ENCODE measurements at regions not wholly inside any gene's neighbourhood (a gene's known extent, or its start where the extent isn't known, plus 50 kb on each side); places are given as distances from the start of the nearest gene placed in this dataset.
"Not testable (repeated sequence)": the region's sequence is repeated elsewhere in the genome, so short reads cannot be mapped to it uniquely, and the experiment has no call there.

DNA sequence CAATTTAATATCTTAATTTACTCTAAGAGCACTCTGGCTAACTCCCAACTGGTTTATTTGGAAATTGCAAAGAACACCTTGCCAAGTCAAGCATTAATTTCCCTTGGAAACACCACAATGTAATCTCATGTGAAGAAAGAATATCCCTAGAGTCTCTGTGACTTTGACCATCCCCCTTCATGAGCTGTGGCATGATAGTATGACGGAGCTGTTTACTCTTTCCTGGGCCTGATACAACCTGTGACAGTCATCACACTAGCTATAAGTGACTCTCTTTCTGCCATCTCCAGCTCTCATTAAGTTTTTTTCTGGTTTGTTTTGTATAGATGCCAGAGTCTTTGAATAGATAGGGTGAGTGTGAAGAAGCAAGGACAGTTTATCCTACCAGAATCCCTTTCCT is 470.3 kb upstream of the JARID2 start:
- no peak for DNase-seq (ENCODE audit: low spot score)
- intact Hi-C loops (cut with DNase I): no loop called here

DNA sequence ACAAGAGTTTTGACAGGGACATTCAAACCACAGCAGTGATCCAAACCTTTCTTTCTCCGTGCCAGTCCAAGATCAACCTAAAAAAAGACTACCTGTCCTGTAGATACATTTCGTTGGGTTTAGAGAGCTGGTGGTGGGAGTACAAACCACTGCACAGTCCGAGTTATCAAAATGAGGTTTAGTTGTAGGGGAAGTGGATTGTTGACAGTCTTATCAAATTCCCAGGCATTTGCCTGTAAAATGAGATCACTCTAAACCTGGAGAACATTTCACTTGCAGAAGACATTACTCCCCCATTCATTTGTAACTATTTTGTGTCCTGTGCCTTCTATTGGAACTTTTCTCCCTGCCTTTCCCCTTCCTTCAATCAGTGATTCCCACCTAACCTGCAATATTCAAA is 469.6 kb upstream of the JARID2 start:
- intact Hi-C loops (cut with DNase I): no loop called here
- DNase-seq (ENCODE audit: low spot score): no peak

DNA sequence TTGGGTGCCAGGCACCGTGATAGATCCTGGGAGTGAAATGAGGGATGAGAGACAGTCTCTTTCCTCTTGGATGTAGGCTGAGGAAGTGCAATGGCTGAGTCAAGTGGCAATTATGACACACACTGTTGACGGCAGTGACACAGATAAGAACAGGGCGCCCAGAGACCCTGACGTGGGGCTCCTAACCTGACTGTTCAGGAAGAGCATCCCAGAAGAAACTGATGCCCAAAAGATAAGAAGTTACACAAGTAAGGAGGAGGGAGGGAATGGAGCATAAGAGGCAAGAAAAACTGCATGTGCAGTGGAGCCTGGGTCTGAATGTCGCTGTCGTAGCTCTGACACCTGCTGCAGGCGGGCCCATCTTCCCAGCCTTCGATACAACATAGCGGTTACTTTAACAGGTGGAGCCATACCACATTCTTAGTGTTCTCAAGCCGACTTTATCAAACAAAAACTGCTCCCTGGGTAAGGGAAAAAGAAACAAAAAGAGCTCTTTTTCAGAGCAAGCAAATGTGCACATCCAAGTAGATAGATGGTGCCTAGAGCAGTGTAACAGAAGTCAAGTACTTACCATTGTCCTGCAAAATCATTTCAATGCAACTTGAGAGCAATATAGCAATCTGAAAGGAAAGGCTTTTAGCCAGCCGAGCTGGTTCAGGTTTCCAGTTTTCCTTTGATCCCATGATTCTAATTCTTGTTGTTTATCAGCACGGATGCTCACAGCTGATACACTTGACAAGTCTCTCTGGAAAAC is 463.9 kb upstream of the JARID2 start:
- no peak for DNase-seq (ENCODE audit: low spot score)
- intact Hi-C loops (cut with DNase I): no loop called here

DNA sequence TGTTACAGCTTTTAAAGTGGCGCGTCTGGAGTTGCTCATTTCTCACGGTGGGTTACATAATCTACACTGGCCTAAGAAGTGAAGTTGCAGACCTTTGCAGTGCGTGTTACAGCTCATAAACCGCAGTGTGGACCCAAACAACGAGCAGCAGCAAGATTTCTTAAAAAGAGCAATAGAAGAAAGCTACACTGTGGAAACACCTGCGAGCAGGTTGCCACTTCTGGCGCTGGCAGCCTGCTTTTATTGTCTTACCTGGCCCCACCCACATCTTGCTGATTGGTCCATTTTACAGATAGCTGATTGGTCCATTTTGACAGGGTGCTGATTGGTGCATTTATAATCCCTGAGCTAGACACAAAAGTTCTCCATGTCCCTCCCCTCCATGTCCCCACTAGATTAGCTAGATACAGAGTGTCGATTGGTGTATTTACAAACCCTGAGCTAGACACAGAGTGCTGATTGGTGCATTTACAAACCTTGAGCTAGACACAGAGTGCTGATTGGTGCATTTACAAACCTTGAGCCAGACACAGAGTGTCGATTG is 462.9 kb upstream of the JARID2 start:
- intact Hi-C loops (cut with DNase I); DNase-seq (ENCODE audit: low spot score): not testable (repeated sequence)

DNA sequence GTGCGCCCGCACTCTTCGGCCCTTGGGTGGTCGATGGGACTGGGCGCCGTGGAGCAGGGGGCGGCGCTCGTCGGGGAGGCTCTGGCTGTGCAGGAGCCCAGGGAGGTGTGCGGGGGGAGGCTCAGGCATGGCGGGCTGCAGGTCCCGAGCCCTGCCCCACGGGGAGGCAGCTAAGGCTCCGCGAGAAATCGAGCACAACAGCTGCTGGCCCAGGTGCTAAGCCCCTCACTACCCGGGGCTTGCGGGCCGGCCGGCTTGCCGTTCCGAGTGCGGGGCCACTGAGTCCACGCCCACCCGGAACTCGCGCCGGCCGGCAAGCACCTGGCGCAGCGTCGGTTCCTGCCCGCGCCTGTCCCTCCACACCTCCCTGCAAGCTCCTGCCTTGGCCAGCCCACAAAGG is 462.3 kb upstream of the JARID2 start:
- intact Hi-C loops (cut with DNase I): no loop called here
- no peak for DNase-seq (ENCODE audit: low spot score)

DNA sequence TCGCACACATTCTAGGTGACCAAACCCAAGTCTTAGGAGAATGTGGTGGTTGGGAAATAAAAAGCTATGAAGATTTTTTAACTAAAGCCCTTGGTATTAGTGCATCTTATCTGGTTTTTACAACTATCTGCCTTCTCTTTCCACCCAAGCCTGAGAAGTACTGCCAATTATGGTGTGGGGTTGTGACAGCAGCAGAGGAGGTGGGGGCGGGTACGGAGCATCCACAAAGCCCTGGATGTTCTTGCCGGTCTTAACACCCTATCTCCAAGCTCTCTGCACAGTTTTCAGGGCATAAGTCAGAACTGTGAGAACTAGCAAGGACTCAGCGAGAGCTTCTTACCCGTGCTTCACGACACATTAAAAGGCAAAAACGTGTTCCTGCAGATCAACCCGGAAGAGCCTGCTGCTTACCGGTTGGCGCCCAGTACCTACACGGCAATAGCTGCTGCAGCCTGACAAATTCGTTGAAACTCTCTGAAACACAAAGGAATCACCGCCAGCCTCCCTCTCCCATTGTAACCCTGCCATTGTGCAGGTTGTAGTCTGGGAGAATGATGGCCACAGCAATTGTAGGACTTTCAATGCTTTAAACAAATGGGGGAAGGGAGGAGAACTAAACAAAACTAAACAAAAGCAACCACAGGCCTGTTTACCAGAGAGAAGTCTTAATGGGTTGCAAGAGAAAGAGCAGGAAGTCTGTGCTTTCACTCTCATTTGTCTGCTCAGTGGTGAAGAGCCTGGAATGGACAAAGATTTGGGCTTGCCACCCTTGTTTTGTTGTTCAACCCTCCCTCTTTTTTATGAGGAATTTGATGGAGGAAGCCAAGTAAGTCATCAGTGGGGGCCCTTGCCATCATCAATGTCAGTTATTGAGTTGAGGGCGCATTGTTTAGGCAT is 461.0 kb upstream of the JARID2 start:
- intact Hi-C loops (cut with DNase I): no loop called here
- DNase-seq (ENCODE audit: low spot score): no peak

DNA sequence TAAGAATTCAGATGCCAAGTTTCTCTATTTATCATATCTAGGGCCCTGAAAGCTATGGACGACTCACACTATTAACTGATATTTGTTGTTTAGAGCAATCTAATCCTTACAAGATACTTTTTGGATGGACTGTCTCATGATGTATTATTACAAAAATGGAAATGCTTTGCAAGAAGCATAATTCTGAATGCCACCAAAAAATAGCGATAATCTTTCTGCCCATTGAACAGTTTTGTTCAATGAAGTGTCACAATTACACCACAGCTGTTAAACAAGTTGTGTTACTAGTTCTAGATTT is 460.4 kb upstream of the JARID2 start:
- no peak for DNase-seq (ENCODE audit: low spot score)
- intact Hi-C loops (cut with DNase I): no loop called here

DNA sequence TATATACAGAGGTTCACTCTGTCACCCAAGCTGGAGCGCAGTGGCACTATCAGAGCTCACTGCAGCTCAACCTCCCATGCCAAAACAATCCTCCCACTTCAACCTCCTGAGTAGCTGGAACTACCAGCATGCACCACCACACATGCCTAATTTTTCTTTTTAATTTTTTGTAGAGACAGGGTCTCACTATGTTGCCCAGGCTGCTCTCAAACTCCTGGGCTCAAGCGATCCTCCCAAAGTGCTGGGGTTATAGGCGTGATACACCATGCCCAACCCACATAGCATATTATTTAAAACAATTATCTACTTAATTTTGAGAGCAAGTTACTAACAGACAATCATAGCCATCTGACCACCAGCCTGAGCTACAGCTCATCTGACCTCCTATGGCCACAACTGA is 459.9 kb upstream of the JARID2 start:
- DNase-seq (ENCODE audit: low spot score): no peak
- intact Hi-C loops (cut with DNase I): no loop called here

DNA sequence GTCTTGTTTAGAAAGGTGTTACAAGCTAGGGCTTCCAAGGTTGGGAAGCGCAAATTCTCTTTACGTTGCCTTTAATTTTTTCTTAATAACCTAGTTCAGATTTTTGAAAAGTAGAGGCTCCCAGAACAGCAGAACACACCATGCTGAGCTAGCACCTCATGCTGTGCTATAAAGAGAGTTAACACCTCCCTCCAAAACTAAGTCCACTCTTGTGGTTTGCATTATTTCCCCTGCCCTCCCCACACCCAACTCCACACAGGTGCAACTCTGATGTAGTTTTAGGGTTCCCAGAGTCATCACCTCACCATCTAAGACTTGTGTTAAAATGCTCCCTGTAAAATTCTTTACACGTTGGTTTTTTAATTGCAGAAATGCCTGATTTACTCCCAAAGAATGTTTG is 459.4 kb upstream of the JARID2 start:
- intact Hi-C loops (cut with DNase I): no loop called here
- no peak for DNase-seq (ENCODE audit: low spot score)

DNA sequence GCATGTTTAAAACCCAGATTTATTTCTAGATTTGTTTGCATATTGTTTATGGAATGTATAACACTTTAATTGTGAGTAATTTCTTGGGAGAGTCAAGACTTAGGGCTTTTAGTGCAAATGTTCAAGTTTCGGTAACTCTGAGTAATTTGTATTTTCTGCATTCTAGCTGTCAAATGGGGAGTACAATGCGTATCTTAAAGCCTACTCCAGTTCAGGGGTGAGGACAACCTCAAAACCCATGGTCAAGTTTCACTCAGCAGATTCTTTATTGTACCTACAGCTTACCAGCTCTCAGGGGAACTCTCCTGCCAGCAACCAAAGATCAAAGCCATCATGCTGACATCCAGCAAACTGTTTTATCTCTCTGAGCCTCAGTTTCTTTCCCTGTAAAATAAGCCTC is 458.6 kb upstream of the JARID2 start:
- intact Hi-C loops (cut with DNase I): no loop called here

DNA sequence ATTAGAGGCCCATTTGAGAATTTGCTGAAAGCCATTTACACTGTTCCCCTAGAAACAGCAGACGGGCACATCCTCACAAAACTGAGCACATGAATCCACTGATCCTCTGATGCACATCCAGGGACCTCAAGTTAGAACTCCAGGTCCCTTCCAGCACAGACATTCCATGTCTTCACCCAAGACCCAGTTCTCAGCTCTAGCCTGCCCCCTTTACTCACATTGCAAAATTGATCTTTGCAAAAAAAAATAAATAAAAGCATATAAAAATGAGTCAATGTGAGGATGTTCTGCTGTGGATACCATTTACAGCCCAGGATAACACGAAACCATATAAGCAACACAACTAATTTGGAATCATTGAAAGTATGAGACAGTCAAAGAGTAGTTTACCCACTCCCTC is 458.2 kb upstream of the JARID2 start:
- intact Hi-C loops (cut with DNase I): no loop called here
- DNase-seq (ENCODE audit: low spot score): no peak

More for the DNA sequence above, 458.6 kb upstream of the JARID2 start:
- no peak for DNase-seq (ENCODE audit: low spot score)

DNA sequence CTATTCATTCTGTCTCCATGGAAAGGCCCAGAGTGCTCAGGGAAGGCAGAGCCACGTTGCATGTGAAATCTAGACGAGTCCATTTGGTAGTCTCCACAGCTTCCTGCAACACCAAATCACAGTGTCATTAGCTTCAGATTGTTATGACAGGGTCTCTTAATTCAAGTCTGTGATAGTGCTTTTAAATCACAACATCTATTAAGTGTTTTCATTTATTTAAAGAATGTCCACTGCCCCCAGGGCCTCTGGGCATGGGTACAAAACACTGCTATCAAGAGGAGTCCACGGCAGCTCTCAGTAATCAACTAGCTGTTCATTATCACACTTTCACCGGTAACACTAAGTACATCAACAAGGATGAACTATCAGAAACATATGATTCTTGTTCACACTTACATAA is 455.9 kb upstream of the JARID2 start:
- intact Hi-C loops (cut with DNase I): no loop called here

DNA sequence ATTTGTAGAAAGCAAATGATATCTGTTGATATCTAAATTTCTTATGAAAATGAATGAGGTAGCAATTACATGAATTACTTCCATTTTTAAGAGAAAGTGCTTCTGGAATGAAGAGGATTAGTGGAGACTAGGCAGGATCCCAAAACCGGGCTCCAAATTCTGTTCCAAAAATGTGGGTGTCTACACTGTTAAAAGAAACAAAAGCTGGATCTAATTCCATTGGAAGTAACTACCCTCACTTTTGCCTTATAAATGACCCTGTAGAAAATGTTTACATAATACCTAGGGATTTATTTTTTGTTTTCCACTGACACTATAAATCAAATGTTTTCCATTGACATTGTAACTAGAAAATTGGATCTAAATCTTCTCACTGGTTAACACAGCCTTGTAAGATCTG is 454.9 kb upstream of the JARID2 start:
- DNase-seq (ENCODE audit: low spot score): no peak
- intact Hi-C loops (cut with DNase I): no loop called here

More for the DNA sequence above, 455.9 kb upstream of the JARID2 start:
- DNase-seq (ENCODE audit: low spot score): no peak

DNA sequence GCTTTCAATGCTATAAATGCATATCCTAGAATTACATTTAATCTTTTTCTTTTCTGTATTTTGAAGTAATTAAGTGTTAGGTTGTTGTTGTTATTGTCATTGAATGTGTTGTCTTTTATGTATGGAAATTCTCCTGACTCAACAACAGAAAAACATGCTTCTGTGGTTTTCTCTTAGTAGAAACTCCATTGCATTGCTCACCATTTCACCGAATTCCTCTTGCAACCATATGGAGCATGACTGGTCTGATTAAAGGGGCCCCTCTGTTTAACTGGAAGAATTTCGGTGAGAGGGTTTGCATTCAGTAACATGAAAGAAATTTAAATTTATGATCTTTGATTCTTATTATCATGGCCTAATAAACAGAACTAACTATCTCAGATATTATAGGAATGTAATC is 454.3 kb upstream of the JARID2 start:
- intact Hi-C loops (cut with DNase I): no loop called here
- no peak for DNase-seq (ENCODE audit: low spot score)

DNA sequence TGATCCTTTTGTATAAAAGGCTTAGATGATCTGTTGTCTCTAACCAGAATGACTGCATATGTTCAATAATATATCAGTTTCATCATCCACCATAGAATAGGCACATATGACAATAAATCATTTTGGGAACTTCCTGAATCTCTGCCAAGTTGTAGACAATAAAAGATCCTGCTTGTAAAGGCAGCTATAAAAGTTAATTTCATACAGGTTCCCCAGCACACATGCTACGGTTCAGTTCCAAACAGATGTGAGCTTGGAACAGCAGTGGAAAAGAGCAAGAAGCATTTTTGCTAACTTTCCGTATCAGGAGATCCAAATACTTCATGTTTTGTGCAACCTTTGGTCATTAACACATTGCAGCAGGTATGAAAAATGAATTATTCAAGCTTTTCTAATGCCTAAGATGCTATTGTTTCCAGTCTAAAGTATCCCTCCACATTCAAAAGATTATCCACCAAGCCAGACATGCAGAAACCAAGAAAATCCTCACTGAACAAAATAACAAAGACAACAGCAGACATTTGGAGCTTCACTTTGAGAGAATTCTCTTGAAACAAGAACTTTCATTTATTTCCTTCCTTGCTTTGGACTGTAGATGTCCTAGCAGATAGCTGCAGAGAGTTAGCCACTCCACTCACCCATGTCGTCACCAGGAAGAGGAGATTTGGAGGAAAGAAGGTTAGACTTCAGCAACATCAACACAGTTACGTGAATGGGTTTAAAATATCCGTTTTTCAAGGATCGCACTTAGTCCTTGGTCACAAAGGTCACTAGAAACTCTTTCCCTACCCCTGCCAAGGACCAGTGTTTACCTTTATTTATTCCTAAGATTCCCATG is 453.5 kb upstream of the JARID2 start:
- DNase-seq (ENCODE audit: low spot score): no peak
- intact Hi-C loops (cut with DNase I): loop anchor here in 1 of 2 donors (2.0 kb wide), 1 partner anchor 56 kb away; no protein-coding TSS in a partner anchor

DNA sequence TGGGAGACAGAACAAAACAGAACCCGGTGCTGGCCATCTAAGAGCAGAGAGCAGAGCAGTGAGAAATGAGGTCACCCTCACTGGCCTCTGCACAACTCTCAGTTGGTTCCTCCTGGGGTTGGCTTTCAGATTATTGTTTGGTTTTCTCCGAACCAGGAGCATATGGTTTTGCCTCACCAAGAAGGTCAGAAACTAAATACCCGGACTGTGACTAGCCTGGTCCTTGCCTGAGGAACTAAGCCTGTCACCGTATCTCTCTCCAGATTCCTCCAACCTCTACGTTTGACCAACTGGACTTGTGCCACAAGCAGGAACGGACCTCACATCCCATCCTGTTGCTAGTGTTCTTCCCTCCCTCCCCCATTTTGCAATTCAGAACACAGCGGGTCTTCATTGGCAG is 450.4 kb upstream of the JARID2 start:
- intact Hi-C loops (cut with DNase I): no loop called here
- DNase-seq (ENCODE audit: low spot score): no peak

DNA sequence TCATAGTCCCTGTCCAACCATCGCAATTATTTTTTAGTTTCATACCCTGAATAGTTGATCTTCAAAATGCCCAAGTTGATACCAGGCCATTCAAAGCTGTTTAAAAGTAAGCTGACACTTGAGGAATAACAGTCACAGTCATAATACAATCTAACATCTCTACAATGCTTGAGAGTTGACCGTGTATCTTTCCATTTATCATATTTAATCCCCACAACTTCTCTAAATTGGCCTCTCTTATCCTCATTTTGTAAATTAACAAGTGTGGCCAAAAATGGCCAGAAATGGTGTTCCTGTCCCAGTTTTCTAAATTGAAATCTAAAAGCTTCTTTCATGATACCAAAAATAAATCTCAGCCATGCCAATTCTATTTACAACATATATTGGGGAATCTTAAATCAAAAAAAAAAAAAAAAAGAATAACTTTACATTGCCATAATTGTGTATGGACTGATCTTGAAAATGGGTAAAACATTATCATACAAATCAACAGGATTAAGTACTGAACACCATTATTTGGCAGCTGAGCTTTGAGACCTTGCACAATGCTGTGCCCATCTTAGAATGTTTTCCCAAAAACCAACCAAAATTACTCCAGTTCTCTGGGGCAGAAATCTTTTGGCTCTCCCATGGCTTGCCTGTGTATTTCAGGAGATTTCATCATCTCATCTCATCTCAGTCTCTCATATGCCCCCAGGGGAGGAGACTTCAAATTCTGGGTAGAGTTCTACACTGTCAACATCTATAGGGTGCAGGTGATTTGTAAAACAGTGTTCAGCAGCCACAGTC is 448.7 kb upstream of the JARID2 start:
- intact Hi-C loops (cut with DNase I): no loop called here
- DNase-seq (ENCODE audit: low spot score): no peak

DNA sequence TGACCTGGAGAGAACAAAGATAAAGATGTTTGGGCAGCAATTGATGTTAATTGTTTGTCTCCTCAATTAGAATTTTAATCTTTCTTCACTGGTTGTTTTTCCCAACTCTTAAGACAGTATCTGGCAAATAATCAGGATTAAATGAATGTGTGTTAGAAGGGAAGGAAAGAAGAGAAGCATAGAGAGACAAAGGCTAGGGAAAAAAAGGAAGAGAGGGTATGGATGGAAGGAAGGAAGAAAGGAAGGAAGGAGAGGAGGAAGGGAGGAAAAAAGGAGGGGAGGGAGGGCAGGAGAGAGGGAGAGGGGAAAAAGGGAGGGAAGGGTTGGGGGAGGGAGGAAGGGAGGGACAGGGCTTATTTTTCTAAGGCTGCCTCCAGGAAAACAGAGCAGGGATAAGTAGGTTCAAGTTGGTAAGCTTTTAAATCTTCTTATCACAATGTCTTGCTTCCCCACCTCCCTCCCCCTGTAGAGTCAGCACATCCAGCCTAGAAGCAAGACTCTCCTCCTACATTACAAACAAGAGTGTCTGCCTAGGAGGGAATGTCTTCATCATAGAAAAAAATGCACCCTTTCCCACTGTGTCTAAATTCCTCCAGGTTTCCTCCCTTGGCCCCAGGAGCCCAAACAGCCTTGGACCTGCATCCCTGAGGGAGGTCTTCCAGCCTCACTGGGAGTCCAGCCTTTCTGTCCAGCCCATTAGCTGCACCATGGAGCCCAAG is 447.8 kb upstream of the JARID2 start:
- DNase-seq (ENCODE audit: low spot score): no peak
- intact Hi-C loops (cut with DNase I): no loop called here
